H9 (cell line): ENCODE measurements at regions not wholly inside any gene's neighbourhood (a gene's known extent, or its start where the extent isn't known, plus 50 kb on each side); places are given as distances from the start of the nearest gene placed in this dataset.

ENCODE experiments used
- DNase-seq: peaks from one replicate; pipeline ENCODE4 v3.0.0-alpha.2; 2017
- H2AFZ ChIP-seq: one replicate; pipeline ENCODE4 v1.6.1; 2013; ENCODE audit warnings: mild to moderate bottlenecking, low read length, control low read depth, moderate library complexity
- H2AK5ac ChIP-seq: 2 replicates; pipeline ENCODE4 v1.6.1; 2013; ENCODE audit warnings: low read length, control low read depth, mixed read lengths; ENCODE audit not compliant: insufficient read length
- H2BK120ac ChIP-seq: one replicate; pipeline ENCODE4 v1.6.1; 2013; ENCODE audit warnings: low read depth, mild to moderate bottlenecking, low read length, control low read depth, inconsistent platforms; ENCODE audit not compliant: poor library complexity, severe bottlenecking
- H2BK12ac ChIP-seq: 2 replicates; pipeline ENCODE4 v1.6.1; 2013; ENCODE audit warnings: low read length, control low read depth, mixed read lengths, low read depth; ENCODE audit not compliant: insufficient read length
- H2BK15ac ChIP-seq: 2 replicates; pipeline ENCODE4 v1.6.1; 2013; ENCODE audit warnings: low read depth, low read length, control low read depth
- H2BK20ac ChIP-seq: one replicate; pipeline ENCODE4 v1.6.1; 2013; ENCODE audit warnings: low read depth, mild to moderate bottlenecking, low read length, control low read depth, inconsistent platforms; ENCODE audit not compliant: poor library complexity, severe bottlenecking
- H2BK5ac ChIP-seq: 2 replicates; pipeline ENCODE4 v1.6.1; 2013; ENCODE audit warnings: low read length, control low read depth, mixed read lengths; ENCODE audit not compliant: insufficient read length
- H3K14ac ChIP-seq: 2 replicates; pipeline ENCODE4 v1.6.1; 2013; ENCODE audit warnings: low read length, control low read depth; ENCODE audit not compliant: insufficient read depth
- H3K18ac ChIP-seq: 2 replicates; pipeline ENCODE4 v1.6.1; 2013; ENCODE audit warnings: low read depth, mild to moderate bottlenecking, mixed read lengths, low read length, control low read depth; ENCODE audit not compliant: insufficient read length
- H3K23ac ChIP-seq: 2 replicates; pipeline ENCODE4 v1.6.1; 2013; ENCODE audit warnings: low read length, control low read depth, mixed read lengths, low read depth; ENCODE audit not compliant: insufficient read length
- H3K23me2 ChIP-seq: 2 replicates; pipeline ENCODE4 v1.6.1; 2013; ENCODE audit warnings: low read depth, mild to moderate bottlenecking, mixed read lengths, low read length, control low read depth; ENCODE audit not compliant: insufficient read length, poor library complexity, severe bottlenecking
- H3K27ac ChIP-seq: 2 replicates; pipeline ENCODE4 v1.5.1; 2013; ENCODE audit warnings: low read length, control low read depth, mixed read lengths, low read depth; ENCODE audit not compliant: insufficient read length
- H3K27me3 ChIP-seq: 2 replicates; pipeline ENCODE4 v1.6.1; 2013; ENCODE audit warnings: low read length, control low read depth, inconsistent platforms; ENCODE audit not compliant: insufficient read depth
- H3K4ac ChIP-seq: 2 replicates; pipeline ENCODE4 v1.6.1; 2013; ENCODE audit warnings: low read depth, mild to moderate bottlenecking, control low read depth, inconsistent platforms, low read length, moderate library complexity
- H3K4me1 ChIP-seq: 2 replicates; pipeline ENCODE4 v1.6.1; 2013; ENCODE audit warnings: low read length, control low read depth, inconsistent platforms; ENCODE audit not compliant: insufficient read depth
- H3K4me2 ChIP-seq: 2 replicates; pipeline ENCODE4 v1.6.1; 2013; ENCODE audit warnings: low read length, control low read depth, mixed read lengths; ENCODE audit not compliant: insufficient read length, insufficient read depth
- H3K56ac ChIP-seq: 2 replicates; pipeline ENCODE4 v1.6.1; 2013; ENCODE audit warnings: low read depth, mild to moderate bottlenecking, mixed read lengths, low read length, control low read depth; ENCODE audit not compliant: insufficient read length
- H3K79me1 ChIP-seq: 2 replicates; pipeline ENCODE4 v1.6.1; 2013; ENCODE audit warnings: low read depth, mild to moderate bottlenecking, moderate library complexity, low read length, control low read depth, inconsistent platforms; ENCODE audit not compliant: insufficient read depth, poor library complexity, severe bottlenecking
- H3K79me2 ChIP-seq: 2 replicates; pipeline ENCODE4 v1.6.1; 2013; ENCODE audit warnings: low read length, control low read depth, inconsistent platforms; ENCODE audit not compliant: insufficient read depth
- H3K9ac ChIP-seq: 2 replicates; pipeline ENCODE4 v1.6.1; 2013; ENCODE audit warnings: low read length, control low read depth, mixed read lengths; ENCODE audit not compliant: insufficient read length; ENCODE audit errors: extremely low read depth
- H3K9me3 ChIP-seq: one replicate; pipeline ENCODE4 v1.6.1; 2013; ENCODE audit warnings: low read depth, low read length, inconsistent platforms; ENCODE audit not compliant: control insufficient read depth
- H3T11ph ChIP-seq: one replicate; pipeline ENCODE4 v1.6.1; 2013; ENCODE audit warnings: mild to moderate bottlenecking, low read length, control low read depth, inconsistent platforms
- H4K20me1 ChIP-seq: one replicate; pipeline ENCODE4 v1.6.1; 2013; ENCODE audit not compliant: control insufficient read depth, insufficient read length, insufficient read depth
- H4K5ac ChIP-seq: 2 replicates; pipeline ENCODE4 v1.6.1; 2013; ENCODE audit warnings: low read depth, mild to moderate bottlenecking, mixed read lengths, low read length, control low read depth; ENCODE audit not compliant: insufficient read length
- H4K8ac ChIP-seq: replicated peaks from 2 replicates; pipeline ENCODE4 v1.6.1; 2013; ENCODE audit warnings: low read length, control low read depth, mixed read lengths, low read depth; ENCODE audit not compliant: insufficient read length
- H4K91ac ChIP-seq: 2 replicates; pipeline ENCODE4 v1.6.1; 2013; ENCODE audit warnings: low read depth, mild to moderate bottlenecking, moderate library complexity, mixed read lengths, low read length, control low read depth; ENCODE audit not compliant: insufficient read length
- H3K27ac Mint-ChIP-seq, 3 experiments: 2 replicates in 2 of 3; 3 replicates in 1 of 3; pipeline ENCODE4 v1.8.0; 2020 to 2021; ENCODE audit warnings: mixed read lengths in 3 of 3, mild to moderate bottlenecking in 1 of 3, moderate library complexity in 1 of 3
- H3K27me3 Mint-ChIP-seq: 2 replicates; pipeline ENCODE4 v1.8.0; 2021; ENCODE audit warnings: low read depth, mild to moderate bottlenecking, moderate library complexity, mixed read lengths
- H3K36me3 Mint-ChIP-seq, 3 experiments: 2 replicates in 2 of 3; 3 replicates in 1 of 3; pipeline ENCODE4 v1.8.0; 2020 to 2021; ENCODE audit warnings: low read depth in 3 of 3, mixed read lengths in 3 of 3; ENCODE audit not compliant: insufficient read depth in 1 of 3
- H3K4me1 Mint-ChIP-seq, 2 experiments: 2 replicates each; pipeline ENCODE4 v1.8.0; 2020; ENCODE audit warnings: mixed read lengths in 2 of 2
- H3K4me3 Mint-ChIP-seq, 2 experiments: 2 replicates in 1 of 2; 3 replicates in 1 of 2; pipeline ENCODE4 v1.8.0; 2020 to 2021; ENCODE audit warnings: mild to moderate bottlenecking in 2 of 2, mixed read lengths in 2 of 2, moderate library complexity in 1 of 2
- H3K9me3 Mint-ChIP-seq, 2 experiments: 2 replicates in 1 of 2; 3 replicates in 1 of 2; pipeline ENCODE4 v1.8.0; 2020; ENCODE audit warnings: mild to moderate bottlenecking in 2 of 2, mixed read lengths in 2 of 2, moderate library complexity in 1 of 2
- WGBS: extraction: QIAGEN DNeasy Blood & Tissue Kit; methylation state at CpG from one replicate; pipeline ENCODE4 v1.1.7; 2013; ENCODE audit warnings: missing lambda C conversion rate, low lambda C conversion rate, mixed read lengths; ENCODE audit not compliant: insufficient read length; ENCODE audit errors: extremely low coverage; 5-methylcytosine and 5-hydroxymethylcytosine counted together
- TF ChIP-seq, protein P1 (sequence below): fragments of 200-600 bp; sonication (generic); conservative IDR thresholded peaks from 3 replicates; pipeline ENCODE4 v1.8.0; 2021; ENCODE audit warnings: antibody characterized with exemption, mild to moderate bottlenecking

DNA sequence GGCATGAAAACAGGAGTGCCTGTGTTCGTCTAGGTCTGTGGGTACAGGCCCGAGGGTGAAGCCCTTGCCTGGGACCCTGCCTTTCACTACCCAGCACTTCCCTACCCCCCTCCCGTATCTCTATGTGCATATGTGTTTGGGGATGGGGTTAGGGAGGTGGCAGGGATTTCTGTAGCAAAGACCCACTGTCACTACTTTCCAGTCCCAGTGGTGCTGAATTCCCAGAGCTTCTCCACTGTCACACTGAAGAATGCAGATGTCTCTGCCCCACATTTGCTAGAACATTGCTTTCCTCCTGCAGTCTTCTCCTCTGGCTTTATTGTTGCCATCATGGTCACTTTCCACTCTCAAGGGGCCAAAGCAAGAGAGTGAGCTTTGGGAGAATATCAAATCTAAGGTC is 203.9 kb downstream of the MYRFL start:
- Histone ChIP-seq H3K23me2 (no peaks in the 10 kb centered on the region), H3K9ac (no peak overlapping the region), H3K4me2 (no peak overlapping the region), H3K4ac (no peak overlapping the region), H3K4me1 (no peaks in the 10 kb centered on the region; the same call in 1 of the 2 replicates), H3K14ac (no peak overlapping the region), H2BK12ac (no peak overlapping the region), H2BK20ac (no peak overlapping the region), H3K27ac (no peak overlapping the region), H2AK5ac (no peak overlapping the region), H3K56ac (no peak overlapping the region), H2BK120ac (no peak overlapping the region), H3K23ac (no peak overlapping the region), H2BK5ac (no peak overlapping the region), H2AFZ (no peak overlapping the region), H2BK15ac (no peak overlapping the region), H3K27me3 (no peaks in the 10 kb centered on the region), H3T11ph (no peak overlapping the region), H4K91ac (no peak overlapping the region), H3K18ac (no peak overlapping the region), H4K5ac (no peak overlapping the region), H3K79me2 (no peaks in the 10 kb centered on the region), H3K9me3 (no peaks in the 10 kb centered on the region), H4K8ac (no peak overlapping the region), H3K79me1 (no peaks in the 10 kb centered on the region), H4K20me1 (no peaks in the 10 kb centered on the region)
- TF ChIP-seq, protein P1, sequence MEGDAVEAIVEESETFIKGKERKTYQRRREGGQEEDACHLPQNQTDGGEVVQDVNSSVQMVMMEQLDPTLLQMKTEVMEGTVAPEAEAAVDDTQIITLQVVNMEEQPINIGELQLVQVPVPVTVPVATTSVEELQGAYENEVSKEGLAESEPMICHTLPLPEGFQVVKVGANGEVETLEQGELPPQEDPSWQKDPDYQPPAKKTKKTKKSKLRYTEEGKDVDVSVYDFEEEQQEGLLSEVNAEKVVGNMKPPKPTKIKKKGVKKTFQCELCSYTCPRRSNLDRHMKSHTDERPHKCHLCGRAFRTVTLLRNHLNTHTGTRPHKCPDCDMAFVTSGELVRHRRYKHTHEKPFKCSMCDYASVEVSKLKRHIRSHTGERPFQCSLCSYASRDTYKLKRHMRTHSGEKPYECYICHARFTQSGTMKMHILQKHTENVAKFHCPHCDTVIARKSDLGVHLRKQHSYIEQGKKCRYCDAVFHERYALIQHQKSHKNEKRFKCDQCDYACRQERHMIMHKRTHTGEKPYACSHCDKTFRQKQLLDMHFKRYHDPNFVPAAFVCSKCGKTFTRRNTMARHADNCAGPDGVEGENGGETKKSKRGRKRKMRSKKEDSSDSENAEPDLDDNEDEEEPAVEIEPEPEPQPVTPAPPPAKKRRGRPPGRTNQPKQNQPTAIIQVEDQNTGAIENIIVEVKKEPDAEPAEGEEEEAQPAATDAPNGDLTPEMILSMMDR: no peak
- Mint-ChIP-seq H3K4me3 (no peak overlapping the region), H3K36me3 (peaks cover 0 to 6% (median 0%) of the 10 kb centered on the region in 3 experiments; a peak in 2 of 7 replicates), H3K4me1 (peaks cover 9 to 18% of the 10 kb centered on the region in 2 experiments), H3K9me3 (peaks cover 4 to 8% of the 10 kb centered on the region in 2 experiments; a peak in 3 of 5 replicates), H3K27me3 (no peaks in the 10 kb centered on the region), H3K27ac (no peak overlapping the region; a peak in 1 of 7 replicates)
- WGBS: no CpG with 5 or more reads among the region's 3 CpGs
- no peak for DNase-seq
